ENCODE measurements at regions not wholly inside any gene's neighbourhood (a gene's known extent, or its start where the extent isn't known, plus 50 kb on each side); places are given as distances from the start of the nearest gene placed in this dataset.

DNA sequence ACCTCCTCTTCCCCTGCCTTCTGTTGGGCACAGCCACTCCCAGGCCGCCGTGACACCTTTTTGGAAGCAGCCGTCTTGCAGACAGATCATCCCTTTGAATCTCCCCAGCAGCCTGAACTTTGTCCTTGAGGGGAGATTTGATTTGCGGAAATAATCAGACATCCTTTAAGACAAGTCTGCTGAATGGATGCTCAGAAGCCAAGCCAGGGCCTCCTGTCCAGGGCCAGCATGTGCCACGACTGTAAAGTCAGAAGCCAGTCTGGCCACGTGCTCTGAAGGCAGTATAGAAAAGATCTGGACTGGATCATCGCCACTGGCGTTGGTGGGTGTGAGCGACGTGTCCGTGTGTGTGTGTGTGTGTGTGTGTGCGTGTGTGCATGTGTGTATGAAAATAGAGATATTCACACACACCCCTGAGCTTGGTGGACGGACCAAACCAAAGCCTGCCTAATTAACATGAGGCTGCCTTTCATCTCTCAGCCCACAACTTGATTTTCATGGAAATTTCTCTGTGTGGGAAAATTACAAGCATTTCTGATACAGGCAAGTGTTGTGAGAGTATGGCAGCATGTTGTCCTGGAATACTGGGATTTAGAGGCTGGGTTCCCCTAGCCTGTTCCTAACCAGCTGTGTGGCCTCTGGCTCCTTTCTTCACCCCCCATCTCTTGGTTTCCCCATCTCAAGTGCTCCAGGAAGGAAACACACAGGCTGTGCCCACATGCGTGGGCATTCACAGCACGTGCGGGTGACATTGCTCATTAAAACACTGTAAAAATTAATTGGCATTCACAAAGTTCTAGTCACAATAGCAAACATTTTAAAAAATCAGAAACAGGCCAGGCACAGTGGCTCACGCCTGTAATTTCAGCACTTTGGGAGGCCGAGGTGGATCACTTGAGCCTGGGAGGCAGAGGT, 61.8 kb upstream of the WNT7B start:
- TF ChIP-seq POLR2AphosphoS5 (IDR thresholded peaks at IDR 0.05; ENCODE audit: low read depth, low read length) (no peak), POLR2A (IDR thresholded peaks at IDR 0.05; ENCODE audit: low read depth, low read length) (no peak)

All from GM12892 (cell line).